Erythroblast (primary cell): ENCODE measurements at regions not wholly inside any gene's neighbourhood (a gene's known extent, or its start where the extent isn't known, plus 50 kb on each side); places are given as distances from the start of the nearest gene placed in this dataset.
"Not testable (repeated sequence)": the region's sequence is repeated elsewhere in the genome, so short reads cannot be mapped to it uniquely, and the experiment has no call there.

ENCODE experiments used
- GATA1 ChIP-seq: IDR thresholded peaks from 2 replicates; pipeline ENCODE4 v1.6.1; 2011; ENCODE audit warnings: low read depth, mild to moderate bottlenecking, control low read depth, low read length, moderate library complexity
- POLR2A ChIP-seq: IDR thresholded peaks from 2 replicates; pipeline ENCODE4 v1.6.1; 2011; ENCODE audit warnings: mild to moderate bottlenecking, low read length

- TF ChIP-seq POLR2A, GATA1: not testable (repeated sequence)
Measured at GRCh38 chrX:139461945-139462344, 68.6 kb upstream of the F9 start.
